NOMO-1 treated with dmso at 0.1 percent for 144 hours (cell line): ENCODE measurements at regions not wholly inside any gene's neighbourhood (a gene's known extent, or its start where the extent isn't known, plus 50 kb on each side); places are given as distances from the start of the nearest gene placed in this dataset.

Experiments used
- DNase-seq: peaks from one replicate; lab custom pipeline; 2025; ENCODE audit not compliant: unreplicated experiment; lab: John Stamatoyannopoulos, UW

DNA sequence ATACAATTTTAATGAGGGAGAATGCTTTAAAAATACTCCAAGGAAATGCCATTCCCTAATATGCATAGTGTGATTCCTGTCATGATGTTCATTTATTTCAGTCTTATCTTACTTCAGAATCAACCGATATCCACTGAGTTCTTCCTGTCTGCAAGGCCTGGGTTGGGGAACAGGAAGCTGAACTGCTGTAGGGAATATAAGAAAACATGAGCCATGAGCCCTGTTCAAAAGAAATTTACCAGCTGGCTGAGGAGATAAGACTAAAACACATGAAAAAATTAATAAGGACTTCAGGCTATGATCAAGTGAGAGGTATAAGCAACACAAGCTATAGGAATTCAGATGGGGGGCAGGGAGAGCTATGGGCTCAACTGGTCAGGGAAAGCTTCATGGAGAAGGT lies 184.7 kb downstream of the PLPP4 start:
- no peak for DNase-seq

DNA sequence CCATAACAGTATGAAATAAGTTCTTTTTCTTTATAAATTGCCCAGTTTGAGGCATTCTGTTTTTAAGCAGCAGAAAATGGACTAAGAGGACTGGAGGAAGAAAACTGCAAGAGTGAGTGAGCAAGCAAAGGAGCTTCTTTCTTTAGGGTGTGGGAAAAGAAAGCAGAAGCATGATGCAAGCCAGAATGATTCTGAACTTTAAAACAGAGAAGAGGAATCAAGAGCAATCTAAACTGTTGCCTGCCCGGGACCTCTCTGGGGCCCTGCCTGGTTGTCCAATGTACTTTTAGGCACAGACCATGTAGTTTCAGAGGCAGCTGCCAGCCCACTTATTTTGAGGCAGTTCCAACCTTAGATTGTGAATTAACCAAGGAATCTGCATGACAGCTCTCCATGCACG lies 186.3 kb downstream of the PLPP4 start:
- peak; percentile 30 for DNase-seq

DNA sequence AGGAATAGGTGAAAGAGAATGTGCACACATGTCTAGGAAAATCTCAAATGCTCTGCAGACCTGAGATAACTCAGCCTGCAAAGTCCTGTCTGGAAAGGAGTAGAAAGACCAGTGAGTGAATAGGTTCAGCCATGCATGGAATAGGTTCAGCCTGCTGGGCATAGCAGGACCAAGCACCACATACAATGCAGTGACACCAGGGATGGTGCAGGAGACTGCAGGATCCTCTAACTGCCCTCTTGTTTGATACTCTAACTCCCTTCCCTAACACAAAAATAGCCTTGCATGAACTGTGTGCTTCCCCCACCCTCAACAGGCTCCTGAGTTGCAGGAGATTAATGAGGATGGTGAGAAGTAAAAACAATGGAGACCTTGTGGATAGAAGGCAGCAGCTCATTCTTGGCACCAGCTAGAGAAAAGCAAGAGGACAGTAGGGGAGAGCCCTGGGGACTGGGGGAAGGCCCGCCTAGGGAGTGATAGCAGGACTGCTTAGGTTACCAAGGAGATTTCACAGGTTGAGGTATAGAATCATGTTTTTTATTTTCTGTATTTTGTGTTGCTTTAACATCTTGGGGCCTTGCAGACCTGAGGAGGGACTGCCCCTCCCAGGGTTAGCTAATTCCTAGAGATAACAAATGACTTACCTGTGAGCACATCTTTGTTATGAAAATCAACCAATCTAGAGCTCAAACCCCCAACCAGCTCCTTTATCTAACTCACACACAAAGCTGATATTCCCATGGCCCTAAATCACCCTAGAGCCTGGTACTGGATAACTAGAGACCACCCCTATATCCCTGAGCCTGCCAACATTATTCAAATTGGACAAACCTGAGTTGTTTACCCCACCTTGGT lies 187.8 kb downstream of the PLPP4 start:
- no peak for DNase-seq

GRCh38 chr10:120646159-120646732 lies 189.2 kb downstream of the PLPP4 start:
- DNase-seq = no peak

- DNase-seq = no peak
These were observed 189.9 kb downstream of the PLPP4 start for GRCh38 chr10:120646738-120647456.

DNA sequence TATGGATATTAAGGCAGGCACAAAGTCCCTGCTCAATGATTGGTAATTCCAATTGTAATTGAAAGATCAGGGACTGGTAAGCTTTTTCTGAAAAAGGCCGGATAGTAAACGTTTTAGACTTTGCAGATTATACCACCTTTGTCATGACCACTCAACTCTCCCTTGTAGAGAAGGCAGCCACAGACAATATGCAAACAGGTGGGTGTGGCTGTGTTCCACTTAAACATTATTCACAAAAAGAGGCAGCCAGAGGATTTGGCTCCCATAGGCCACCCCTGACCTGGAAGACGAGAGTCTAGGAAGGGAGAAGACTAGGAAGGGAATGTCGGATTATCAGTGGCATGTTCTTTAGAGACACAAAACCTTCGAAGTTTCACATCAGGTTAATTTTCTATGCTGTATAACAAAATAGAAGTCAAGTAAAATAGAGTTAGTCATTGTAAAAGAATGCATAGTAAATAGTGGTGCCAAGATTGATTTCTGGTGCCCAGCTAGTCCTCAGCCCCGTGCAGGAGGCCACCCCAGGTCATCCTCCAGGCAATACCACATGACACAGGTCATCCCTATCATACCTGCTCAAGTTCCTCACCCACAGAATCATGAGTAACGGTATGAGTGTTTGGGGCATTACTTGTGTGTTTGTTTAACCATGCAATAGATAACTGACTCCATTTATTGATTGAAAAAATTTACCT lies 193.8 kb downstream of the PLPP4 start:
- no peak for DNase-seq

GRCh38 chr10:120656107-120656506 lies 195.1 kb upstream of the WDR11 start:
- peak; percentile 27 for DNase-seq

GRCh38 chr10:120657371-120657770 lies 193.8 kb upstream of the WDR11 start:
- no peak for DNase-seq

GRCh38 chr10:120658943-120659885 lies 191.9 kb upstream of the WDR11 start:
- DNase-seq = no peak

- no peak for DNase-seq
These were observed 184.9 kb upstream of the WDR11 start for GRCh38 chr10:120666308-120666707.

DNA sequence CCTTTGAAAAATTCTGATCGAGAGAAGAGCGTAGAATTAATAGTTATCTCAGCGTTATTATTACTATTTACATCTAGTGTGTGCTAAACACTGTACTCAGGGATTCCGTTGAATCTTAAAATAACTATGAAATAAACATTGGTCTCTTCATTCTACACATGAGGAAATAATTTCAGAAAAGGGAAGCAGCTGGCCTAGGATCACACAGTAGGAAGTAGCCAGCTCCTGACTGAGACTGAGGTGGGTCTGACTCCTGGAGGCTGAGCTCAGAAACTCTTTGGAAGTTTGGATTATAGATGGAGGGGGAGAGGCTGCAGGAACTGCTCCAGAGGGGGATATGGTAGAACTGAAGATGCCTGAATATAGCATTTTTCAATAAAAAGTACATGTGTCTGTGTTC lies 183.9 kb upstream of the WDR11 start:
- DNase-seq = no peak

GRCh38 chr10:120671491-120671890 lies 179.7 kb upstream of the WDR11 start:
- no peak for DNase-seq

DNA sequence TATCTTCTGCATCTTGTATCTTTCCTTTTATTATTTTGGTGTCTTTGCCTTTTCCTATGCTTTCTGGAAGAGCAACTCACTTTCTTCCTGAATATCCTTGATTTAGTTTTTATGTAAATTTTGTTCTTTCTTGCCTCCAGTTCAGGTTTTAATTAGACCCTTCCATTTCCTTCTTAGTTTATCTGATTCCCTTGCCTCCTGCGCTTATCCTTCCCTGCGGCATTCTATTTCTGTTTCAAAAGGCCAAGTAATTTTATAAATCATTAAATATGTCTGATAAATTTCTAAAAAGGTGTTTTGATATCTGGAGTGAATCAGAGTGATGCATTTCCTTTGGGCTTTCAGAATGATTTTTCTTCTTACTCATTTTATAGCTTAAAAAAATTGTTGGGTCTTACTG lies 167.7 kb upstream of the WDR11 start:
- no peak for DNase-seq

- DNase-seq = no peak
These were observed 166.9 kb upstream of the WDR11 start for GRCh38 chr10:120684226-120684625.

- DNase-seq = no peak
These were observed 166.0 kb upstream of the WDR11 start for GRCh38 chr10:120685136-120685535.

DNA sequence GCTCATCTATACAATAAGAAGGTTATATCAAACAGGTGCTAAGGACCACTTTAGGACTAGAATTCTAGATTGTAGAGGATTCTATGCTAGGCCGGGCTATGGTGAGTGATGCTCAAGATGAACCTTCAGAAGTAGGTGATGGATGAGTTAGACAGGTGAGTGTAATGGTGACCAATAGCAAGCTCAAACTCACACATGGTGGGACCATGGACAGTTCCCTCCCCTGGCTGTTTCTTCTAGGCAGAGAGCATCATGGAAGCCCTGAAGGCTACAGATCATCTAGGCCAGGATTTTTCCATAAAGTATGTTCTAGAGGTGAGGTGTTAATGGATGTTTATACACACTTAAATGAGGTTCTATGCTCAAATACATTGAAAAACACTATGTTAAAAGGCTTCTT lies 162.2 kb upstream of the WDR11 start:
- no peak for DNase-seq

GRCh38 chr10:120689777-120690529 lies 161.2 kb upstream of the WDR11 start:
- no peak for DNase-seq

DNA sequence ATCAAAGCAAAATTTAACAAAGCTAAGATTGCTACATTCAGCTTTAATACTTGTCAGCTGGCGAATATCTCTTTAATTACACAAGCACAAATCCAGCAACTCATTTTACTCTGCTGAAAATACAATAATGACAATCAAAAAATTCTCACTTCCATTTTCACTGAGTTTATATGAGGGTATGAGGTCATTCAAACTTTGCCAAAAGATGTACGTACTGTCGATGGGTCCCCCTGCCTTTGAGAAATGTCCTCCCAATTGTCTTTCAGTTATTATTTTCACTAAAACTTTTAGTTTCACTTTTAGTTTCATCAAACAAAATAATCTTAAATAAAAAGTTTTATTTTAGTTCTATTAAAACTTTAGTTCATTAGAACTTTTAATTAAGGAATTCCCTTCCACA lies 159.5 kb upstream of the WDR11 start:
- no peak for DNase-seq

GRCh38 chr10:120700426-120700825 lies 150.7 kb upstream of the WDR11 start:
- DNase-seq = no peak

DNA sequence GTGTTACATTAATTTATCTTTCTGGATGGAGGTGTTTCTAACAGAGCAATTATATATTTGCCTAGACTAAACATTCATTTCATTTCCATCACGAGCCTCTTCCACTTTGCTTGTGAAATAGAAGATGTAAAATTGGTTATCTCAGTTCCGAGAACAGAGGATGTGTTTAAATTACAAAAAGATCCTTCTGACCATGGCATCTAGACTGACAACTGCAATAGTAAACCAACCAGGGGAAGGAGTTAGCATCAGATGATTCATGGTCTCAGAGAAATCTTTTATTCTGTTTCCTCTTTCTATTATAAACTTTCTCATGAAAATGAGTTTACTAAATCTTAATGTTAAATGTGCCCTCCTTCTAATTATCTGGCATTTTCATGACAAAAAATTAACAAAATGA lies 149.8 kb upstream of the WDR11 start:
- no peak for DNase-seq
